ENCODE measurements at regions not wholly inside any gene's neighbourhood (a gene's known extent, or its start where the extent isn't known, plus 50 kb on each side); places are given as distances from the start of the nearest gene placed in this dataset.

DNA sequence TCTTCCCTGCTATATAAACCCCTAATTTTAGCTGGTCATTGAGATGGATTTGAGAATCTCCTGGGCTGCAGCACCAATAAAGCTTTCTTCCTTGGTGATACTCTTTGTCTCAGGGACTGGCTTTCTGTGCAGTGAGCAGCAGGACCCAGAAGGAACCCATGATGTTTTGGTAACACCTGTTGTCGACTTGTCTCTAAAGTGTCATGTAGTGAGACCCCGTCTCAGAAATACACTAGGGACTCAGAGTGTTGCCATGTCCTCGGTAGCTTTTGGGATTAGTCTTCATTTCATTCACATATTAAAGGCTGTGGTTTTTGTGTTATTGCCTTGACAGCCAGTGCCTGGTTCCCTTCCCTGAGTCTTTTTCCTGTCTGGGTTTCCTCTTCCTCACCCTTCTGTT lies 1078.7 kb downstream of the TBC1D22A start:
- 27 to 34% methylated on average over 3 of the region's 3 CpGs for WGBS, 2 donors
- no peak overlapping the region for H3K27ac ChIP-seq
- no peak overlapping the region for H3K4me3 ChIP-seq
- intact Hi-C loops (cut with DNase I): no loop called here
- peaks cover 0 to 47% (median 0%) of the 10 kb centered on the region in 4 donors for H3K27me3 ChIP-seq
- TF ChIP-seq POLR2A (IDR thresholded peaks at IDR 0.05): no peak
- TF ChIP-seq, protein P1, sequence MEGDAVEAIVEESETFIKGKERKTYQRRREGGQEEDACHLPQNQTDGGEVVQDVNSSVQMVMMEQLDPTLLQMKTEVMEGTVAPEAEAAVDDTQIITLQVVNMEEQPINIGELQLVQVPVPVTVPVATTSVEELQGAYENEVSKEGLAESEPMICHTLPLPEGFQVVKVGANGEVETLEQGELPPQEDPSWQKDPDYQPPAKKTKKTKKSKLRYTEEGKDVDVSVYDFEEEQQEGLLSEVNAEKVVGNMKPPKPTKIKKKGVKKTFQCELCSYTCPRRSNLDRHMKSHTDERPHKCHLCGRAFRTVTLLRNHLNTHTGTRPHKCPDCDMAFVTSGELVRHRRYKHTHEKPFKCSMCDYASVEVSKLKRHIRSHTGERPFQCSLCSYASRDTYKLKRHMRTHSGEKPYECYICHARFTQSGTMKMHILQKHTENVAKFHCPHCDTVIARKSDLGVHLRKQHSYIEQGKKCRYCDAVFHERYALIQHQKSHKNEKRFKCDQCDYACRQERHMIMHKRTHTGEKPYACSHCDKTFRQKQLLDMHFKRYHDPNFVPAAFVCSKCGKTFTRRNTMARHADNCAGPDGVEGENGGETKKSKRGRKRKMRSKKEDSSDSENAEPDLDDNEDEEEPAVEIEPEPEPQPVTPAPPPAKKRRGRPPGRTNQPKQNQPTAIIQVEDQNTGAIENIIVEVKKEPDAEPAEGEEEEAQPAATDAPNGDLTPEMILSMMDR (IDR thresholded peaks at IDR 0.05): no peak
- no peak for DNase-seq
- H3K9me3 ChIP-seq: no peaks in the 10 kb centered on the region
- no peaks in the 10 kb centered on the region for H3K4me1 ChIP-seq
- no peaks in the 10 kb centered on the region for H3K36me3 ChIP-seq

DNA sequence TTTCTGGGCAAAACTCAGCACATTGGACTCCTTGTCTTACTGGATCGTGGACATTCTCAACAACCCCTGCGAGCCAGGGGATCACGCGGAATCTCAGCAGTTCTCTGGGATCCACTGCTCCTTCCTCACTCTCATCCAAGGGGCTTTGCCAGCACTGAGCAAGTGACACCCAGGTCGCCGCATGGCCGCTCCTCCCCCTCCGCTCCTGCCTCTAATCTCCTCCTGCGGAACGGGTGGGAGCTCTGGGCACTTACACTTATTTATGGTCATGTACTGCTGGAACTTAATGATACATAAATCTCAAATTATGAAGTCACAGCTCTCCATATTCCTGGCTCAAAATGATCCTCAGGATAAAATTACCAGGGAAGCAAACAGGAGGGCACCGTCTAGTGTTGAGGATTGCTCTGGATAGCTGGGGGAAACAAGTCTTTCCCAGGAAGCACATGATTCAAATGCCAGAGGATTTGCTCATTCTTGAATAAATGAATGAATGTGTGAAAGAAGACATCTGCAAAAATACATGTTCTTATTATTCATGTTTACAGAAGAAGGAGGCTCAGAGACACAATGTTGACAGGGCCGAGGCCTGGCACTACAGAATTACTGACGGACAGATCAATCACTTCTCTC lies 1077.3 kb downstream of the TBC1D22A start:
- Histone ChIP-seq H3K4me1 (no peaks in the 10 kb centered on the region), H3K36me3 (no peaks in the 10 kb centered on the region), H3K9me3 (no peaks in the 10 kb centered on the region), H3K27me3 (peaks cover 0 to 44% (median 0%) of the 10 kb centered on the region in 4 donors), H3K27ac (no peak overlapping the region), H3K4me3 (no peak overlapping the region)
- TF ChIP-seq, protein P1 (IDR thresholded peaks at IDR 0.05): no peak
- TF ChIP-seq POLR2A (IDR thresholded peaks at IDR 0.05): no peak
- WGBS, 2 donors: 73 to 74% methylated on average over 11 of the region's 13 CpGs
- intact Hi-C loops (cut with DNase I): no loop called here
- DNase-seq: no peak

GRCh38 chr22:47837703-47838102 lies 1075.3 kb downstream of the TBC1D22A start:
- intact Hi-C loops (cut with DNase I): no loop called here
- Histone ChIP-seq H3K27ac (no peak overlapping the region), H3K9me3 (no peaks in the 10 kb centered on the region), H3K4me1 (no peaks in the 10 kb centered on the region), H3K27me3 (peaks cover 0 to 40% (median 0%) of the 10 kb centered on the region in 4 donors), H3K36me3 (no peaks in the 10 kb centered on the region), H3K4me3 (no peak overlapping the region)
- no peak for DNase-seq
- TF ChIP-seq, protein P1 (IDR thresholded peaks at IDR 0.05): peak in 4 of 6 experiments; percentile 16 to 52 (median 34)
- no peak for TF ChIP-seq POLR2A (IDR thresholded peaks at IDR 0.05)
- WGBS, 2 donors: 49 to 68% methylated on average over 3 of the region's 3 CpGs

DNA sequence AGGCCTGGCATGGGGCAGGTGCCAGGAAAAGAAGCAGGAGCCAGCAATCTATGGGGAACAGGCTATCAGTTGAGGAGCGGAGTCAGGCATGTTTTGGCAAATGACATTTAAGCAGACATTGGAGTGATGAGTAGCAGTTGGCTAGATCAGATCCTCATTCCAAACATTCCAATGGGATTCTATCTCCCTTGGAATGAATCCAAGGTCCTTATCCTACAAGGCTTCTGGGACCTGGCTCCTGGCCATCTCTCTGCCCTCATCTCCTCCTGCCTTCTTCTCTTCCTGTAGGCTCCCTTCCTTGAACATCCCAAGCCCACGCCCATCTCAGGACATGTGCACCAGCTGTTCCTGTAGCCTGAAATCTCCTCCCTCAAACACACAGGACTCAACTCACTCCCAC lies 1074.5 kb downstream of the TBC1D22A start:
- no peaks in the 10 kb centered on the region for H3K4me1 ChIP-seq
- 81 to 90% methylated on average over 2 of the region's 2 CpGs for WGBS, 2 donors
- intact Hi-C loops (cut with DNase I): no loop called here
- no peak for TF ChIP-seq POLR2A (IDR thresholded peaks at IDR 0.05)
- TF ChIP-seq, protein P1 (IDR thresholded peaks at IDR 0.05): no peak
- H3K36me3 ChIP-seq: no peaks in the 10 kb centered on the region
- no peak overlapping the region for H3K4me3 ChIP-seq
- no peaks in the 10 kb centered on the region for H3K9me3 ChIP-seq
- no peak overlapping the region for H3K27ac ChIP-seq
- DNase-seq: no peak
- peaks cover 0 to 34% (median 0%) of the 10 kb centered on the region in 4 donors for H3K27me3 ChIP-seq

- 24 to 39% methylated on average over 7 of the region's 7 CpGs for WGBS, 2 donors
- DNase-seq: no peak
Observed at GRCh38 chr22:47835726-47836125, 1073.3 kb downstream of the TBC1D22A start.

More at GRCh38 chr22:47835726-47836125, 1073.3 kb downstream of the TBC1D22A start:
- intact Hi-C loops (cut with DNase I): no loop called here
- no peak for TF ChIP-seq POLR2A (IDR thresholded peaks at IDR 0.05)
- TF ChIP-seq, protein P1 (IDR thresholded peaks at IDR 0.05): no peak
- Histone ChIP-seq H3K4me3 (no peak overlapping the region), H3K27me3 (peaks cover 0 to 33% (median 0%) of the 10 kb centered on the region in 4 donors), H3K27ac (no peak overlapping the region), H3K36me3 (no peaks in the 10 kb centered on the region), H3K4me1 (no peaks in the 10 kb centered on the region), H3K9me3 (no peaks in the 10 kb centered on the region)

All from esophagus squamous epithelium (tissue), 5 donors.